ENCODE measurements at regions not wholly inside any gene's neighbourhood (a gene's known extent, or its start where the extent isn't known, plus 50 kb on each side); places are given as distances from the start of the nearest gene placed in this dataset.

GRCh38 chr3:35521196-35521595, 118.1 kb upstream of the ARPP21 start:
- ATAC-seq (ENCODE audit: low read depth), result no peak
- Mint-ChIP-seq H3K4me1 (no peaks in the 10 kb centered on the region), H3K27ac (no peak overlapping the region), H3K9me3 (no peaks in the 10 kb centered on the region), H3K27me3 (no peaks in the 10 kb centered on the region), H3K36me3 (no peaks in the 10 kb centered on the region), H3K4me3 (no peak overlapping the region)
- no peak for DNase-seq
- POLR2A ChIA-PET, result no interaction called here

GRCh38 chr3:35522450-35522849, 116.9 kb upstream of the ARPP21 start:
- ATAC-seq (ENCODE audit: low read depth), result no peak
- Mint-ChIP-seq H3K9me3 (no peaks in the 10 kb centered on the region), H3K27me3 (no peaks in the 10 kb centered on the region), H3K27ac (no peak overlapping the region), H3K4me1 (no peaks in the 10 kb centered on the region), H3K4me3 (no peak overlapping the region), H3K36me3 (no peaks in the 10 kb centered on the region)
- DNase-seq, result no peak
- POLR2A ChIA-PET, result no interaction called here

- H3K9me3 Mint-ChIP-seq, result no peaks in the 10 kb centered on the region
- DNase-seq, result no peak
- H3K36me3 Mint-ChIP-seq, result no peaks in the 10 kb centered on the region
- H3K27ac Mint-ChIP-seq, result no peak overlapping the region
- no peak for ATAC-seq (ENCODE audit: low read depth)
- no peak overlapping the region for H3K4me3 Mint-ChIP-seq
- no peaks in the 10 kb centered on the region for H3K4me1 Mint-ChIP-seq
- POLR2A ChIA-PET, result no interaction called here
- H3K27me3 Mint-ChIP-seq, result no peaks in the 10 kb centered on the region
Measured at GRCh38 chr3:35523074-35523473, 116.3 kb upstream of the ARPP21 start.

GRCh38 chr3:35523838-35524237, 115.5 kb upstream of the ARPP21 start:
- ATAC-seq (ENCODE audit: low read depth), result no peak
- no peak for DNase-seq
- no peak overlapping the region for H3K4me3 Mint-ChIP-seq
- POLR2A ChIA-PET, result no interaction called here
- H3K4me1 Mint-ChIP-seq, result no peaks in the 10 kb centered on the region
- no peak overlapping the region for H3K27ac Mint-ChIP-seq
- no peaks in the 10 kb centered on the region for H3K9me3 Mint-ChIP-seq
- H3K36me3 Mint-ChIP-seq, result no peaks in the 10 kb centered on the region
- H3K27me3 Mint-ChIP-seq, result no peaks in the 10 kb centered on the region

GRCh38 chr3:35524856-35525255, 114.5 kb upstream of the ARPP21 start:
- POLR2A ChIA-PET, result no interaction called here
- Mint-ChIP-seq H3K36me3 (no peaks in the 10 kb centered on the region), H3K4me1 (no peaks in the 10 kb centered on the region), H3K27me3 (no peaks in the 10 kb centered on the region), H3K9me3 (no peaks in the 10 kb centered on the region), H3K27ac (no peak overlapping the region), H3K4me3 (no peak overlapping the region)
- no peak for ATAC-seq (ENCODE audit: low read depth)
- no peak for DNase-seq

GRCh38 chr3:35528728-35529127, 110.6 kb upstream of the ARPP21 start:
- ATAC-seq (ENCODE audit: low read depth) (no peak), DNase-seq (no peak)
- no peaks in the 10 kb centered on the region for H3K4me1 Mint-ChIP-seq
- H3K4me3 Mint-ChIP-seq, result no peak overlapping the region
- no peak overlapping the region for H3K27ac Mint-ChIP-seq
- no peaks in the 10 kb centered on the region for H3K27me3 Mint-ChIP-seq
- no peaks in the 10 kb centered on the region for H3K9me3 Mint-ChIP-seq
- no peaks in the 10 kb centered on the region for H3K36me3 Mint-ChIP-seq
- POLR2A ChIA-PET, result no interaction called here

- H3K4me3 Mint-ChIP-seq, result no peak overlapping the region
- ATAC-seq (ENCODE audit: low read depth), result no peak
- no peaks in the 10 kb centered on the region for H3K4me1 Mint-ChIP-seq
- POLR2A ChIA-PET, result no interaction called here
- H3K27me3 Mint-ChIP-seq, result no peaks in the 10 kb centered on the region
- H3K9me3 Mint-ChIP-seq, result no peaks in the 10 kb centered on the region
- no peak overlapping the region for H3K27ac Mint-ChIP-seq
- no peaks in the 10 kb centered on the region for H3K36me3 Mint-ChIP-seq
- DNase-seq, result no peak
Measured at GRCh38 chr3:35529337-35529736, 110.0 kb upstream of the ARPP21 start.

- ATAC-seq (ENCODE audit: low read depth) (no peak), DNase-seq (no peak)
- POLR2A ChIA-PET, result no interaction called here
- H3K9me3 Mint-ChIP-seq, result no peaks in the 10 kb centered on the region
- no peaks in the 10 kb centered on the region for H3K4me1 Mint-ChIP-seq
- no peaks in the 10 kb centered on the region for H3K36me3 Mint-ChIP-seq
- H3K27ac Mint-ChIP-seq, result no peak overlapping the region
- no peak overlapping the region for H3K4me3 Mint-ChIP-seq
- H3K27me3 Mint-ChIP-seq, result no peaks in the 10 kb centered on the region
Measured at GRCh38 chr3:35537265-35537664, 102.1 kb upstream of the ARPP21 start.

- Mint-ChIP-seq H3K4me3 (no peak overlapping the region), H3K27ac (no peak overlapping the region), H3K27me3 (peaks cover 2% of the 10 kb centered on the region), H3K9me3 (no peaks in the 10 kb centered on the region), H3K36me3 (no peaks in the 10 kb centered on the region), H3K4me1 (no peaks in the 10 kb centered on the region)
- DNase-seq (no peak), ATAC-seq (ENCODE audit: low read depth) (no peak)
- POLR2A ChIA-PET, result no interaction called here
Measured at GRCh38 chr3:35544976-35545375, 94.3 kb upstream of the ARPP21 start.

GRCh38 chr3:35549690-35550089, 89.6 kb upstream of the ARPP21 start:
- H3K9me3 Mint-ChIP-seq, result no peaks in the 10 kb centered on the region
- H3K27ac Mint-ChIP-seq, result no peak overlapping the region
- no peaks in the 10 kb centered on the region for H3K36me3 Mint-ChIP-seq
- ATAC-seq (ENCODE audit: low read depth) (no peak), DNase-seq (no peak)
- H3K27me3 Mint-ChIP-seq, result peaks cover 2% of the 10 kb centered on the region
- H3K4me3 Mint-ChIP-seq, result no peak overlapping the region
- POLR2A ChIA-PET, result no interaction called here
- H3K4me1 Mint-ChIP-seq, result no peaks in the 10 kb centered on the region

GRCh38 chr3:35562141-35562540, 77.2 kb upstream of the ARPP21 start:
- H3K36me3 Mint-ChIP-seq, result no peaks in the 10 kb centered on the region
- H3K4me1 Mint-ChIP-seq, result no peaks in the 10 kb centered on the region
- DNase-seq (no peak), ATAC-seq (ENCODE audit: low read depth) (no peak)
- H3K27ac Mint-ChIP-seq, result no peak overlapping the region
- no peak overlapping the region for H3K4me3 Mint-ChIP-seq
- H3K27me3 Mint-ChIP-seq, result no peaks in the 10 kb centered on the region
- POLR2A ChIA-PET, result no interaction called here
- peaks cover 4% of the 10 kb centered on the region for H3K9me3 Mint-ChIP-seq

GRCh38 chr3:35565048-35565447, 74.3 kb upstream of the ARPP21 start:
- no peak overlapping the region for H3K4me3 Mint-ChIP-seq
- no peaks in the 10 kb centered on the region for H3K9me3 Mint-ChIP-seq
- ATAC-seq (ENCODE audit: low read depth), result no peak
- POLR2A ChIA-PET, result no interaction called here
- no peak overlapping the region for H3K27ac Mint-ChIP-seq
- DNase-seq, result no peak
- no peaks in the 10 kb centered on the region for H3K36me3 Mint-ChIP-seq
- H3K27me3 Mint-ChIP-seq, result no peaks in the 10 kb centered on the region
- H3K4me1 Mint-ChIP-seq, result no peaks in the 10 kb centered on the region
